Activated B cell treated with CpG ODN at 0.5 μM for 24 hours (primary cell): ENCODE measurements at regions not wholly inside any gene's neighbourhood (a gene's known extent, or its start where the extent isn't known, plus 50 kb on each side); places are given as distances from the start of the nearest gene placed in this dataset.
"Not testable (repeated sequence)": the region's sequence is repeated elsewhere in the genome, so short reads cannot be mapped to it uniquely, and the experiment has no call there.

Source experiments
- ATAC-seq: fragments of 200-7000 bp; cut with Tn5 transposase; one replicate; pipeline ENCODE4 v1.10.0; 2021; ENCODE audit warnings: low read depth, mild to moderate bottlenecking, moderate library complexity
- CTCF ChIA-PET: fragments of 350-600 bp; sonication (Branson Sonifier 250); formaldehyde crosslinking; loops from one replicate; lab custom pipeline; 2021; ENCODE audit warnings: antibody characterized with exemption; lab: Charles Lee
- POLR2A ChIA-PET: fragments of 350-600 bp; sonication (Branson Sonifier 250); formaldehyde crosslinking; loops from one replicate; lab custom pipeline; 2021; ENCODE audit warnings: antibody characterized with exemption; lab: Charles Lee
- DNase-seq: peaks from one replicate; pipeline ENCODE4 v3.0.0; 2022
- H3K27ac Mint-ChIP-seq: one replicate; pipeline ENCODE4 v1.8.0; 2020; ENCODE audit warnings: mixed read lengths
- H3K27me3 Mint-ChIP-seq: one replicate; pipeline ENCODE4 v1.8.0; 2021; ENCODE audit warnings: mixed read lengths
- H3K36me3 Mint-ChIP-seq: one replicate; pipeline ENCODE4 v1.8.0; 2021; ENCODE audit warnings: low read depth, mixed read lengths
- H3K4me1 Mint-ChIP-seq: one replicate; pipeline ENCODE4 v1.8.0; 2021; ENCODE audit warnings: mixed read lengths
- H3K4me3 Mint-ChIP-seq: one replicate; pipeline ENCODE4 v1.8.0; 2020; ENCODE audit warnings: mild to moderate bottlenecking, mixed read lengths
- H3K9me3 Mint-ChIP-seq: one replicate; pipeline ENCODE4 v1.8.0; 2020; ENCODE audit warnings: mixed read lengths
- CTCF ChIP-seq: fragments of 200-600 bp; IDR thresholded peaks from one replicate; pipeline ENCODE4 v1.8.0; 2022; ENCODE audit warnings: antibody characterized with exemption, mild to moderate bottlenecking
- intact Hi-C: fragments of 100-400 bp; cut with micrococcal nuclease; formaldehyde crosslinking; loops from one replicate; pipeline ENCODE4 v1.15.1; 2024

- ChIA-PET POLR2A (no interaction called here), CTCF (no interaction called here)
- DNase-seq (no peak), ATAC-seq (no peak)
- Mint-ChIP-seq H3K9me3 (peaks cover 6% of the 10 kb centered on the region), H3K27ac (no peak overlapping the region), H3K4me3 (no peak overlapping the region), H3K27me3 (no peaks in the 10 kb centered on the region), H3K4me1 (no peaks in the 10 kb centered on the region), H3K36me3 (peaks cover 12% of the 10 kb centered on the region)
- intact Hi-C loops = no loop called here
- TF ChIP-seq CTCF = no peak
These were observed 402.8 kb downstream of the ZEB2 start for GRCh38 chr2:144117086-144117485.

GRCh38 chr2:144115739-144116291 lies 404.1 kb downstream of the ZEB2 start:
- CTCF ChIA-PET = no interaction called here
- no peak for DNase-seq
- no peaks in the 10 kb centered on the region for H3K4me1 Mint-ChIP-seq
- H3K4me3 Mint-ChIP-seq = no peak overlapping the region
- intact Hi-C loops = no loop called here
- no peak for ATAC-seq
- H3K27me3 Mint-ChIP-seq = no peaks in the 10 kb centered on the region
- H3K9me3 Mint-ChIP-seq = peaks cover 6% of the 10 kb centered on the region
- peaks cover 12% of the 10 kb centered on the region for H3K36me3 Mint-ChIP-seq
- H3K27ac Mint-ChIP-seq = no peak overlapping the region
- POLR2A ChIA-PET = no interaction called here
- no peak for TF ChIP-seq CTCF

- Mint-ChIP-seq H3K4me1 (no peaks in the 10 kb centered on the region), H3K9me3 (peaks cover 8% of the 10 kb centered on the region), H3K36me3 (peaks cover 12% of the 10 kb centered on the region), H3K4me3 (no peak overlapping the region), H3K27me3 (no peaks in the 10 kb centered on the region), H3K27ac (no peak overlapping the region)
- ChIA-PET CTCF (no interaction called here), POLR2A (no interaction called here)
- ATAC-seq (no peak), DNase-seq (no peak)
- intact Hi-C loops = no loop called here
- TF ChIP-seq CTCF = no peak
These were observed 405.2 kb downstream of the ZEB2 start for GRCh38 chr2:144114760-144115159.

- POLR2A ChIA-PET = no interaction called here
- H3K36me3 Mint-ChIP-seq = peaks cover 25% of the 10 kb centered on the region
- H3K9me3 Mint-ChIP-seq = peaks cover 18% of the 10 kb centered on the region
- H3K4me3 Mint-ChIP-seq = no peak overlapping the region
- DNase-seq (no peak), ATAC-seq (no peak)
- no peaks in the 10 kb centered on the region for H3K27me3 Mint-ChIP-seq
- CTCF ChIA-PET = no interaction called here
- TF ChIP-seq CTCF = no peak
- intact Hi-C loops = no loop called here
- H3K27ac Mint-ChIP-seq = no peak overlapping the region
- H3K4me1 Mint-ChIP-seq = no peaks in the 10 kb centered on the region
These were observed 408.5 kb downstream of the ZEB2 start for GRCh38 chr2:144111437-144111836.

- Mint-ChIP-seq H3K36me3 (peaks cover 30% of the 10 kb centered on the region), H3K9me3 (peaks cover 14% of the 10 kb centered on the region)
- H3K27ac Mint-ChIP-seq, CTCF ChIA-PET, H3K4me1 Mint-ChIP-seq, POLR2A ChIA-PET, H3K27me3 Mint-ChIP-seq, ATAC-seq, intact Hi-C loops, DNase-seq, H3K4me3 Mint-ChIP-seq: not testable (repeated sequence)
These were observed 413.8 kb downstream of the ZEB2 start for GRCh38 chr2:144106104-144106503.

- Mint-ChIP-seq H3K4me1 (peaks cover 5% of the 10 kb centered on the region), H3K27me3 (no peaks in the 10 kb centered on the region), H3K9me3 (peaks cover 10% of the 10 kb centered on the region), H3K4me3 (no peak overlapping the region), H3K27ac (no peak overlapping the region), H3K36me3 (peaks cover 25% of the 10 kb centered on the region)
- TF ChIP-seq CTCF = no peak
- no peak for DNase-seq
- CTCF ChIA-PET = no interaction called here
- no peak for ATAC-seq
- intact Hi-C loops = no loop called here
- POLR2A ChIA-PET = interaction anchor here (0.6 kb wide), 1 partner anchor 44 kb away, joined by 11 read pairs; no protein-coding TSS in a partner anchor
These were observed 417.5 kb downstream of the ZEB2 start for GRCh38 chr2:144102386-144102785.
